Fibroblast of lung (primary cell): ENCODE measurements at regions not wholly inside any gene's neighbourhood (a gene's known extent, or its start where the extent isn't known, plus 50 kb on each side); places are given as distances from the start of the nearest gene placed in this dataset.
A peak's percentile ranks its signal among the peaks of the same experiment; 100 is the strongest.

ENCODE experiments used
- DNase-seq, 2 donors: peaks; one replicate each; pipeline versions ENCODE4 v3.0.0 to v3.0.0-alpha.2; 2010; ENCODE audit warnings: low read depth in 2 of 2
- H2AFZ ChIP-seq: 2 replicates; pipeline ENCODE4 v1.5.1; 2012; ENCODE audit warnings: low read length, control low read depth, inconsistent platforms
- H3K27ac ChIP-seq: 2 replicates; pipeline ENCODE4 v1.5.1; 2011; ENCODE audit warnings: low read length, control low read depth; ENCODE audit not compliant: insufficient read depth
- H3K27me3 ChIP-seq: 2 replicates; pipeline ENCODE4 v1.5.1; 2011; ENCODE audit warnings: mild to moderate bottlenecking, low read length; ENCODE audit not compliant: control insufficient read depth, insufficient read depth
- H3K36me3 ChIP-seq: 2 replicates; pipeline ENCODE4 v1.5.1; 2011; ENCODE audit warnings: low read length; ENCODE audit not compliant: control insufficient read depth, insufficient read depth
- H3K4me1 ChIP-seq: 2 replicates; pipeline ENCODE4 v1.5.1; 2011; ENCODE audit warnings: low read length; ENCODE audit not compliant: control insufficient read depth, insufficient read depth; ENCODE audit errors: extremely low read depth
- H3K4me2 ChIP-seq: 2 replicates; pipeline ENCODE4 v1.5.1; 2011; ENCODE audit warnings: low read length, control low read depth; ENCODE audit not compliant: insufficient read depth; ENCODE audit errors: extremely low read depth
- H3K4me3 ChIP-seq, 4 experiments: fragments of 200-600 bp in 1 of 4; sonication (generic) in 1 of 4; replicated peaks in 1 of 4; 2 replicates each; pipeline ENCODE4 v1.5.1; 2011 to 2016; ENCODE audit warnings: low read length in 4 of 4, low read depth in 3 of 4, mild to moderate bottlenecking in 3 of 4, control low read depth in 2 of 4, inconsistent platforms in 1 of 4, mixed read lengths in 1 of 4; ENCODE audit not compliant: insufficient read depth in 1 of 4; ENCODE audit errors: control extremely low read depth in 1 of 4
- H3K79me2 ChIP-seq: 2 replicates; pipeline ENCODE4 v1.5.1; 2012; ENCODE audit warnings: mild to moderate bottlenecking, low read length, inconsistent platforms; ENCODE audit not compliant: control insufficient read depth, insufficient read depth
- H3K9ac ChIP-seq: 2 replicates; pipeline ENCODE4 v1.5.1; 2011; ENCODE audit warnings: mild to moderate bottlenecking, low read length, control low read depth; ENCODE audit not compliant: insufficient read depth
- H3K9me3 ChIP-seq: 2 replicates; pipeline ENCODE4 v1.5.1; 2012; ENCODE audit warnings: low read depth, low read length; ENCODE audit not compliant: control insufficient read depth, insufficient read depth
- H4K20me1 ChIP-seq: 2 replicates; pipeline ENCODE4 v1.5.1; 2011; ENCODE audit warnings: low read length; ENCODE audit not compliant: control insufficient read depth, insufficient read depth; ENCODE audit errors: extremely low read depth
- EZH2 ChIP-seq: IDR thresholded peaks from 2 replicates; pipeline ENCODE4 v1.5.1; 2012; ENCODE audit warnings: low read length, control low read depth, mild to moderate bottlenecking; ENCODE audit errors: missing control alignments
- TF ChIP-seq, protein P1 (sequence below), 2 donors: IDR thresholded peaks in 1 of 2; conservative IDR thresholded peaks in 1 of 2; 1 replicate in 1 of 2; 2 replicates in 1 of 2; pipeline ENCODE4 v1.5.1; 2011 to 2012; ENCODE audit warnings: low read length in 2 of 2, control low read depth in 1 of 2, inconsistent platforms in 1 of 2, low read depth in 1 of 2, mild to moderate bottlenecking in 1 of 2

DNA sequence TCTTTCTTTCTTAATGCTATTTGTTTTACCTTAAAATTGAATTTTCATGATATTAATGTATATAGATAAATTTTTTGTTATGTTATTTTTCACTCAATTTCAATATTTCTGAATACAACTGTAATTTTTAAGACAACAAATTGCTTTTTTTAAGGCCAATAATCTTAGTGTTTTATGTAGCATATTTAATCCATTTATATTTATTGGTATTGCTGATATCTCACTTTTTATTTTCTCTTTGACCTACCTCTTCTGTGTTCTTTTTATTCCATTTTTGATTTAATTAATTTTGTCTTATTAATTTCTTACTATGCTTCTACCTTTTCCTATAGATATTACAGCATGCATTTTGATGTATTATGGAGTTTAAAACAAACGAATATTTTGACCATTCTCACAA is 460.1 kb upstream of the AGA start:
- TF ChIP-seq EZH2: no peak
- TF ChIP-seq, protein P1, sequence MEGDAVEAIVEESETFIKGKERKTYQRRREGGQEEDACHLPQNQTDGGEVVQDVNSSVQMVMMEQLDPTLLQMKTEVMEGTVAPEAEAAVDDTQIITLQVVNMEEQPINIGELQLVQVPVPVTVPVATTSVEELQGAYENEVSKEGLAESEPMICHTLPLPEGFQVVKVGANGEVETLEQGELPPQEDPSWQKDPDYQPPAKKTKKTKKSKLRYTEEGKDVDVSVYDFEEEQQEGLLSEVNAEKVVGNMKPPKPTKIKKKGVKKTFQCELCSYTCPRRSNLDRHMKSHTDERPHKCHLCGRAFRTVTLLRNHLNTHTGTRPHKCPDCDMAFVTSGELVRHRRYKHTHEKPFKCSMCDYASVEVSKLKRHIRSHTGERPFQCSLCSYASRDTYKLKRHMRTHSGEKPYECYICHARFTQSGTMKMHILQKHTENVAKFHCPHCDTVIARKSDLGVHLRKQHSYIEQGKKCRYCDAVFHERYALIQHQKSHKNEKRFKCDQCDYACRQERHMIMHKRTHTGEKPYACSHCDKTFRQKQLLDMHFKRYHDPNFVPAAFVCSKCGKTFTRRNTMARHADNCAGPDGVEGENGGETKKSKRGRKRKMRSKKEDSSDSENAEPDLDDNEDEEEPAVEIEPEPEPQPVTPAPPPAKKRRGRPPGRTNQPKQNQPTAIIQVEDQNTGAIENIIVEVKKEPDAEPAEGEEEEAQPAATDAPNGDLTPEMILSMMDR (conservative IDR thresholded peaks at IDR 0.05 in 1 of 2, IDR thresholded peaks at IDR 0.05 in 1 of 2; ENCODE audit: low read depth in 1 of 2, low read length in 2 of 2): no peak
- H2AFZ ChIP-seq: no peak overlapping the region
- no peaks in the 10 kb centered on the region for H4K20me1 ChIP-seq
- H3K27me3 ChIP-seq: no peaks in the 10 kb centered on the region
- H3K4me2 ChIP-seq: no peak overlapping the region
- H3K4me3 ChIP-seq: no peak overlapping the region
- no peaks in the 10 kb centered on the region for H3K9me3 ChIP-seq
- no peak overlapping the region for H3K9ac ChIP-seq
- H3K27ac ChIP-seq: no peak overlapping the region
- no peak for DNase-seq
- no peaks in the 10 kb centered on the region for H3K4me1 ChIP-seq
- H3K79me2 ChIP-seq: no peaks in the 10 kb centered on the region
- H3K36me3 ChIP-seq: no peaks in the 10 kb centered on the region

DNA sequence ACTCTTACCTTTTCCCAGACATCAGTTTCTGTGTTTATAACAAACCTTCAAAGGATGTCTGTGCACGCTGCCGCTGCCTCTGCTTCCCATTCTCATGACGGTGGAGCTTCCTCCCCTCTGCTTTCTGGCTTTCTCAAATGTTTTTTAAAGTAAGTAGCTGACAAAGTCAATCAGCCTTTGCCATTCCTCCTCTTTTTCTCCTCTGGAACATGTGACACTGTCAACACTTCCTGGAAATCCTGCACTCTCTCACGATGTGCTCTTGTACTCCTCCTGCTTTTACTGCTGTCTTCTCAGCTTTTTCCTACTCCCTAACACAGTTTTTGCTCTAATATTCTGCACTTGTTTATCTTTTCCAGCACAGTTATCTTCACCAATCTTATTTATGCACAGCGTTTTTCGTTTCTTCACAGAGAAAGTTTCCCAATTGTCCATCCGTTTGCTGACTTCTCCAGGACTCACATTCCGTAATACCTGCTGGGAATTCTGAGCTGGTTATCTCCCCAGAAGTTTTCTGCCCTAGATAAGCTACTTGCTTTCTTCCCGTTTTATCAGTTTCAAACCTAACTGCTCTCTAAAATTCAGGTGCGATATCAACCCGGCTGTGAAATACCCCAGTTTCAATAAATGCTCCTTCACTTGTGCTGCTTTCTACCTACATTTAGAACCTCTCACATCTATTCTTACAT is 465.6 kb upstream of the AGA start:
- Histone ChIP-seq H3K9ac (no peak overlapping the region), H2AFZ (peak overlapping the region; percentile 2), H4K20me1 (no peaks in the 10 kb centered on the region), H3K79me2 (no peaks in the 10 kb centered on the region), H3K27ac (no peak overlapping the region), H3K27me3 (no peaks in the 10 kb centered on the region), H3K9me3 (no peaks in the 10 kb centered on the region), H3K36me3 (no peaks in the 10 kb centered on the region), H3K4me1 (no peaks in the 10 kb centered on the region), H3K4me3 (peak overlapping the region in 2 of 4 experiments; percentile 2 to 10), H3K4me2 (no peak overlapping the region)
- peak in 1 of 2 donors; percentile 8 for DNase-seq
- TF ChIP-seq, protein P1 (conservative IDR thresholded peaks at IDR 0.05 in 1 of 2, IDR thresholded peaks at IDR 0.05 in 1 of 2; ENCODE audit: low read depth in 1 of 2, low read length in 2 of 2): no peak
- no peak for TF ChIP-seq EZH2

DNA sequence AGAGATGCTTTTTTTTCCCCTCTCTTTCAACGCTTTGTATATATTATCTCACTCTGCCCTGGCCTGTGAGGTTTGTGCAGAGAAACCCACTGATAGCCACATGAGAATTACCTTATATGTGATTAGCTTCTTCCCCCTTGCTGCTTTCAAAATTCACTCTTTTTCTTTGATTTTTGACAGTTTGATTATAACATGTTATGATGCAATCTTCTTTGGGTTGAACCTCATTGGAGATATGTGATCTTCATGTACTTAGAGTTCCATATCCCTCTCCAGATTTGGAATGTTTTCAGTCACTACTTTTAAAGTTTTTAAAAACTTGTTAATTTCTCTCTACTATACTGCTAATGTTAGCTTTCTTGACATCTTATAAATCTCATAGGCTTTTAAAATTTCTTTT is 479.5 kb upstream of the AGA start:
- no peak overlapping the region for H2AFZ ChIP-seq
- TF ChIP-seq, protein P1 (conservative IDR thresholded peaks at IDR 0.05 in 1 of 2, IDR thresholded peaks at IDR 0.05 in 1 of 2; ENCODE audit: low read depth in 1 of 2, low read length in 2 of 2): no peak
- no peak for TF ChIP-seq EZH2
- no peak overlapping the region for H3K4me2 ChIP-seq
- H4K20me1 ChIP-seq: no peaks in the 10 kb centered on the region
- no peaks in the 10 kb centered on the region for H3K79me2 ChIP-seq
- no peaks in the 10 kb centered on the region for H3K4me1 ChIP-seq
- H3K9me3 ChIP-seq: no peaks in the 10 kb centered on the region
- DNase-seq: no peak
- no peaks in the 10 kb centered on the region for H3K36me3 ChIP-seq
- H3K27me3 ChIP-seq: no peaks in the 10 kb centered on the region
- H3K27ac ChIP-seq: no peak overlapping the region
- no peak overlapping the region for H3K4me3 ChIP-seq
- no peak overlapping the region for H3K9ac ChIP-seq
